ENCODE measurements at regions not wholly inside any gene's neighbourhood (a gene's known extent, or its start where the extent isn't known, plus 50 kb on each side); places are given as distances from the start of the nearest gene placed in this dataset.

- DNase-seq (ENCODE audit: low spot score) = no peak
- intact Hi-C loops (cut with DNase I) = no loop called here
Measured at GRCh38 chr4:181150191-181150590, 1093.0 kb upstream of the TENM3 start.

- intact Hi-C loops (cut with DNase I) = no loop called here
- DNase-seq (ENCODE audit: low spot score) = no peak
Measured at GRCh38 chr4:181151856-181152255, 1091.3 kb upstream of the TENM3 start.

- intact Hi-C loops (cut with DNase I) = no loop called here
- DNase-seq (ENCODE audit: low spot score) = no peak
Measured at GRCh38 chr4:181157647-181158046, 1085.6 kb upstream of the TENM3 start.

- intact Hi-C loops (cut with DNase I) = no loop called here
- no peak for DNase-seq (ENCODE audit: low spot score)
Measured at GRCh38 chr4:181158971-181159370, 1084.2 kb upstream of the TENM3 start.

- intact Hi-C loops (cut with DNase I) = no loop called here
- no peak for DNase-seq (ENCODE audit: low spot score)
Measured at GRCh38 chr4:181161669-181162068, 1081.5 kb upstream of the TENM3 start.

GRCh38 chr4:181162266-181162665 lies 1080.9 kb upstream of the TENM3 start:
- no peak for DNase-seq (ENCODE audit: low spot score)
- intact Hi-C loops (cut with DNase I) = no loop called here

- no peak for DNase-seq (ENCODE audit: low spot score)
- intact Hi-C loops (cut with DNase I) = no loop called here
Measured at GRCh38 chr4:181162676-181163075, 1080.5 kb upstream of the TENM3 start.

- intact Hi-C loops (cut with DNase I) = no loop called here
- DNase-seq (ENCODE audit: low spot score) = no peak
Measured at GRCh38 chr4:181166742-181167399, 1076.3 kb upstream of the TENM3 start.

- intact Hi-C loops (cut with DNase I) = no loop called here
- no peak for DNase-seq (ENCODE audit: low spot score)
Measured at GRCh38 chr4:181168011-181168805, 1075.0 kb upstream of the TENM3 start.

- DNase-seq (ENCODE audit: low spot score) = no peak
- intact Hi-C loops (cut with DNase I) = no loop called here
Measured at GRCh38 chr4:181173046-181173445, 1070.2 kb upstream of the TENM3 start.

- intact Hi-C loops (cut with DNase I) = no loop called here
- DNase-seq (ENCODE audit: low spot score) = no peak
Measured at GRCh38 chr4:181176306-181176705, 1066.9 kb upstream of the TENM3 start.

GRCh38 chr4:181181331-181181730 lies 1061.9 kb upstream of the TENM3 start:
- intact Hi-C loops (cut with DNase I) = no loop called here
- no peak for DNase-seq (ENCODE audit: low spot score)

GRCh38 chr4:181189751-181190150 lies 1053.5 kb upstream of the TENM3 start:
- intact Hi-C loops (cut with DNase I) = loop anchor here in 1 of 2 donors (5.0 kb wide), 1 partner anchor 477 kb away; no protein-coding TSS in a partner anchor
- no peak for DNase-seq (ENCODE audit: low spot score)

GRCh38 chr4:181193131-181193930 lies 1049.9 kb upstream of the TENM3 start:
- intact Hi-C loops (cut with DNase I) = no loop called here

GRCh38 chr4:181194096-181194495 lies 1049.1 kb upstream of the TENM3 start:
- intact Hi-C loops (cut with DNase I) = no loop called here
- DNase-seq (ENCODE audit: low spot score) = no peak

More at GRCh38 chr4:181193131-181193930, 1049.9 kb upstream of the TENM3 start:
- DNase-seq (ENCODE audit: low spot score) = no peak

GRCh38 chr4:181200076-181200475 lies 1043.1 kb upstream of the TENM3 start:
- intact Hi-C loops (cut with DNase I) = no loop called here
- DNase-seq (ENCODE audit: low spot score) = no peak

GRCh38 chr4:181202240-181202639 lies 1041.0 kb upstream of the TENM3 start:
- DNase-seq (ENCODE audit: low spot score) = no peak
- intact Hi-C loops (cut with DNase I) = no loop called here

- DNase-seq (ENCODE audit: low spot score) = no peak
- intact Hi-C loops (cut with DNase I) = no loop called here
Measured at GRCh38 chr4:181204109-181204508, 1039.1 kb upstream of the TENM3 start.

GRCh38 chr4:181213551-181213950 lies 1029.7 kb upstream of the TENM3 start:
- intact Hi-C loops (cut with DNase I) = no loop called here
- no peak for DNase-seq (ENCODE audit: low spot score)

GRCh38 chr4:181216501-181216900 lies 1026.7 kb upstream of the TENM3 start:
- DNase-seq (ENCODE audit: low spot score) = no peak
- intact Hi-C loops (cut with DNase I) = no loop called here

All from posterior vena cava (tissue), 2 donors.